ENCODE measurements at regions not wholly inside any gene's neighbourhood (a gene's known extent, or its start where the extent isn't known, plus 50 kb on each side); places are given as distances from the start of the nearest gene placed in this dataset.

DNA sequence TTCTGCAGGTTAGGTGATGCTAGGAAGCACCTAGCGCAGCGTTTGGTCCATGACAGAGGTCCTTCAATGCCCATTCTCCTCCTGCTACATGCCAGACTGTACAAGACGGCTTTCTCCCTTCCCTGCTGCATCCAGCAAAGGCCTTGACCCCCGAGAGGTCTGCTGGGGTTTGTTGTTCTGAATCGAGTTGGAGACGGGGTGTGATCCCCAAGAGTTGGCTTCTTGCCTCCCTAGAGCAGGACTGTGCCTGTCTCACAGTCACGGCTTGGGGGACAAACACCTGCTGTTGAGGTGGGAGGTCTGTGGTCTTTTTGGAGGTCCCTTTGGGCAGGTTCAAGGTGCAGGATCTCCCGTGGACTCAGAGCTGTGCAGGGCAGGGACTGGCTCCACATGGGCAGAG is 352.3 kb upstream of the B3GAT1 start:
- no peak for DNase-seq (ENCODE audit: low read depth, low spot score)

DNA sequence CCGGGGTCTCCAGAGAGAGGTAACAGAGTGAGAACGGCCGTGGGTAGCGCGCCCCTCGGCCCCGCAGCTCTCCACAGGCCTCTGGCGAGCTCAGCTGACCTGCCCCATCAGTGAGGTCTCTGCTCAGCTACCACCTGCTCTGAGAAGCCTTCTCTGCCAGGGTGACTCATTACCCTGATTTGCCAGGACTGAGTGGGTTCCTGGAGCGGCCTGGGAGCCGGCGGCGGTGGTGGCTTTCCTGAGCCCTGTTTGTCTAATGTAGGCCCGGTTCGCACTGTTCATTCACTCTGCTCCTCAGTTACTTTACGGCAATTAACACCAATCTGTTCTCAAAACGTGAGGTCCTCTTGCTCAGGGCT is 351.0 kb upstream of the B3GAT1 start:
- DNase-seq (ENCODE audit: low read depth, low spot score) = no peak

DNA sequence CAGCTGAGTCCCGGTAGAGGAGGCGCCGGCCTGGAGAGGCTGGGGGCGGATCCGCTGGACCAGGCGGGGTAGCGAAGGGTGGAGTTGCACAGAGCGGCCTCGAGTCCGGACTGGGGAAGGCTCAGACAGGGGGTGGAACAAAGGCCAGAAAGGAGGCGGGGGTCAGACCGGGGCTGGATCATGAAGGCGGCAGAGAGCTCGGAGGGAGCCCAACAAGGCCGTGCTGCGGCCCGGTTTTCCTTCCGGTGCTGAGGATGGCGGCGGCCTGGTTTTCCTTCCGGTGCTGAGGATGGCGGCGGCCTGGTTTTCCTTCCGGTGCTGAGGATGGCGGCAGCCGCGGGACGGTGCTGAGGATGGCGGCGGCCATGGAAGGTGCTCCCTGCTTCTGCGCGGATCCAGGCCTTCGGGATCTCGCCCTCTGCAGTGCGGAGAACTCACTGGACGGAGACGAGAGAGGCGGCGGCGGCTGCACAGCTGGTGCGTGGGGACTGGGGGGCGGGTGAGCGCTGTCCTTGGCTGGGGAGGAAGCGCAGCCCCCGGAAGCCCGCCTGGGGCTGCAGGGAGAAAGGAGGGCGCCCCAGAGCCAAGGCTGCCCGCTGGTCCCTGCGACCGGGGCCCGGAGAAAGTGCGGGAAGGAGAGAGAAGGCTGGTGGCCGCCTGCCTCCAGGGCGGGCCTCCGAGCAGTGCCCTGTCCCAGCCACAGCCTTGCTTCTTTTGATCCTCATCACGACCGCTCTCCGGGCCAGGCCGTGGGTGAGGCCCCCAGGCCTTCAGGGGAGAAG is 350.4 kb upstream of the B3GAT1 start:
- DNase-seq (ENCODE audit: low read depth, low spot score) = no peak

DNA sequence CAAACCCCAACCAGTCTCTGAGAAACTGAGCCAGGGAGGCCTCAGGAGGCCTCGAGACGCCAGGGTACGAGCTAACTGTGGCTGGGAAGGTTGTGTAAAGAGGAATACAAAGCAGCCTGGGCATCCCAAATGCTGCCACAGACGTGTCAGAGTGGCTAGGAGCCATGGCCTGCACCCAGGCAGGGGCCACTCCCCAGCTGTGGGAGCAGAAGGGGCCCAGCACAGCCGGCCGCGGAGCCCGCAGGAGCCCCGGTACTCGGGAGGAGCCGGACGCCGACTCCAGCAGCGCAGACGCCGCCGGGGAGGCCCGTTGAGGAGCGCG is 349.8 kb upstream of the B3GAT1 start:
- no peak for DNase-seq (ENCODE audit: low read depth, low spot score)

DNA sequence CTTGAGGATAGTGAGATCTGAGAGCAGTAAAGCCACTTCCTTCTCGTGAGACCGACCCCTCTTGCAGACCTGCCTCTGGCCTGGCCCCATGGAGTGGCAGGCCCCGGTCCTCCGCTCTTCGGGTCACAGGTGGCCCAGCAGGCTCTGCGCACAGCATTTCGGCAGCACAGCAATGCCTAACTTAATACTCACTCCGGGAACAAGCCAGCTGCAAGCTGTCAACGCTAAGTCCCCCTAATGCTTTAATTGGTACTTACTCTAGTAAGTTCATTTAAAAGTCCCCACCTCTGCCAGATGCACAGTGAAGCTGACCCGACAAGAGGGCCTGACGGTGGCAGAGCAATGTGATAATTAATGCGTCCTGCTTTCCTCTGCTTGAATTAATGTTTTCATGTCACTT is 349.3 kb upstream of the B3GAT1 start:
- DNase-seq (ENCODE audit: low read depth, low spot score) = no peak

DNA sequence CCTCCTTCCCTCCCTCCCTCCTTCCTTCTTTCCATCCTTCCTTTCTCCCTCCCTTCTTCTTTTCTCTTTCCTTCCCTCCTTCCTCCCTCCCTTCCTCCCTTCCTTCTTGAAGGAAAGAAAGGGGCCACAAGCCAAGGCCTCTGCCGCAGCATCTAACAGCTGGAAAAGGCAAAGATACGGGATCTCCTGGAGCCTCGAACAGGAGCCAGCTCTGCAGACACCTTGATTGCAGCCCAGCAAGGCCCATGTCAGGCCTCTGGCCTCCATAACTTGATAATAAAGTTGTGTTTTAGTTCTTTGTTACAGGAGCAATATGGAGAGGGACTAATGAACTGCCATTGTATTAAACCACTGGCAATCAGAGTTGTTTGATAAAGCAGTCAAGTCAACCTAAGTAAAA is 348.9 kb upstream of the B3GAT1 start:
- no peak for DNase-seq (ENCODE audit: low read depth, low spot score)

DNA sequence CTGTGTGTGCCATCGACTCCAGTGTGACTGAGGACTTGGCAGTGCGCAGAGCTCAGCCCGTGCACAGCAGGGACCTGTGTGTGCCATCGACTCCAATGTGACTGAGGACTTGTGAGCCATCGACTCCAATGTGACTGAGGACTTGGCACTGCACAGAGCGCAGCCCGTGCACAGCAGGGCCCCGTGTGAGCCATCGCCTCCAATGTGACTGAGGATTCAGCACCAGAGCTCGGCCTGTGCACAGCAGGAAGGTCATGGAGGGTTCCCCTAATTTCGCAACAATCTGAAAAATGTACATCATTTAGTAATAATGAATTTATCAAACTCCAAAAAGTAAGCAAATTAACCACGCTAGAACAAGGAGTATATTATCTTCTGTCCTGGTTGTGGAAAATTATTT is 348.3 kb upstream of the B3GAT1 start:
- DNase-seq (ENCODE audit: low read depth, low spot score) = no peak

DNA sequence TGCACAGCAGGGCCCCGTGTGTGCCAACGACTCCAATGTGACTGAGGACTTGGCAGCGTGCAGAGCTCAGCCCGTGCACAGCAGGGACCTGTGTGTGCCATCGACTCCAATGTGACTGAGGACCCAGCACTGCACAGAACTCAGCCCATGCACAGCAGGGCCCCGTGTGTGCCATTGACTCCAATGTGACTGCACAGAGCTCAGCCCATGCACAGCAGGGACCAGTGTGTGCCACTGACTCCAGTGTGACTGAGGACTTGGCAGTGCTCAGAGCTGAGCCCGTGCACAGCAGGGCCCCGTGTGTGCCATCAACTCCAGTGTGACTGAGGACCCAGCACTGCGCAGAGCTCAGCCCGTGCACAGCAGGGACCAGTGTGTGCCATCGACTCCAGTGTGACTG is 347.8 kb upstream of the B3GAT1 start:
- no peak for DNase-seq (ENCODE audit: low read depth, low spot score)

DNA sequence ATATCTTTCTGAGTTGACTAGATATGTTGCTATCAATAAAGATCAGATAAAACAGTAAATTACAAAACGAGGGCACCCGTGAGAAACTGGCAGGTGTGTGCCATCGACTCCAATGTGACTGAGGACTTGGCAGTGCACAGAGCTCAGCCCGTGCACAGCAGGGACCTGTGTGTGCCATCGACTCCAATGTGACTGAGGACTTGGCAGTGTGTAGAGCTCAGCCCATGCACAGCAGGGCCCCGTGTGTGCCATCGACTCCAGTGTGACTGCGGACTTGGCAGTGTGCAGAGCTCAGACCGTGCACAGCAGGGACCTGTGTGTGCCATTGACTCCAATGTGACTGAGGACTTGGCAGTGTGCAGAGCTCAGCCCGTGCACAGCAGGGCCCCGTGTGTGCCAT is 347.2 kb upstream of the B3GAT1 start:
- DNase-seq (ENCODE audit: low read depth, low spot score) = no peak

DNA sequence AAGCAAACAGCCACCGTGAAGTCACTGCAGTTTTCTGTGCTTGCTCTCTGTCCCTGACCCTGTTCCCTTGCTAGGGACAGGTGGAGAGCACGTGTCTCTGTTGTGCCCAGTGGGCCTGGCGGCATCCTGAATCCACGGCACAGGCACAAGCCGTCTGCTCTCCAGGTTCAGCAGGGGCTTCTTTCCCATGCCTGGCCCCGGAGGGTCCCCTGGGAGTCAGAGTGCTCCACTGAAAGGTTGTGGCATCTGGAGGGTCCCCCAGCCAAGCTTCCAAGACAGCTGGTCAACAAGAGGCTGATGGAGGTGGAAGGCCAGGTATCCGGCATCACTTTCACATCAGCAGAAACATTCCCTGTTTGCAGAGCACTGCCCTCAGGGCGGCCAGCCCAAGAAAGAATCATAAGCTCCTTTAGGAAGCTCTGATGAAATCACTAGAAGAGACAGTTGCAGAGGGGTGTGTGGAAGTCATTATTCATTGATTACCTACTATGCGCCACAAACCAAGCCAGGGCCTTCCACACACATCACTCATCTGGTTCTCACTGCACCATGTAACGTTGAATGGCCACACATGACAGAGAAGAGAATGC is 346.4 kb upstream of the B3GAT1 start:
- DNase-seq (ENCODE audit: low read depth, low spot score) = no peak

DNA sequence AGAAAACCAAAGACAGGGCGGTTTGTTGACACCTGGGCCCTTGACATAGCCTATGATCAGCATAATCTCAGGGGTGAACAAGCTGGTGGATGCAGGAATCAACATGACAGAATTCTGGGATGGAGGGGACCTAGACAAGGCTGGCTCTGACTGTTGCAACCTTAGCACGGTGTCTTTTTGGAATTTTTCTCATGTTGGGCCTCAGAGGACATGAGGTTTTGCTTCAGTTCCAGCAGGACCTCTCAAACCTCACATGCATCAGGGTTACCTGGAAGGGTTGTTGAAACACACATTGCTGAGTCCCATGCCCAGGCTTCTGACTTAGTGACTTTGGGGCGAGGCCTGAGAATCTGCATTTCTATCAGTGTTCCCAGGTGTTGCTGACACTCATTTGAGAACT is 345.6 kb upstream of the B3GAT1 start:
- DNase-seq (ENCODE audit: low read depth, low spot score) = no peak

DNA sequence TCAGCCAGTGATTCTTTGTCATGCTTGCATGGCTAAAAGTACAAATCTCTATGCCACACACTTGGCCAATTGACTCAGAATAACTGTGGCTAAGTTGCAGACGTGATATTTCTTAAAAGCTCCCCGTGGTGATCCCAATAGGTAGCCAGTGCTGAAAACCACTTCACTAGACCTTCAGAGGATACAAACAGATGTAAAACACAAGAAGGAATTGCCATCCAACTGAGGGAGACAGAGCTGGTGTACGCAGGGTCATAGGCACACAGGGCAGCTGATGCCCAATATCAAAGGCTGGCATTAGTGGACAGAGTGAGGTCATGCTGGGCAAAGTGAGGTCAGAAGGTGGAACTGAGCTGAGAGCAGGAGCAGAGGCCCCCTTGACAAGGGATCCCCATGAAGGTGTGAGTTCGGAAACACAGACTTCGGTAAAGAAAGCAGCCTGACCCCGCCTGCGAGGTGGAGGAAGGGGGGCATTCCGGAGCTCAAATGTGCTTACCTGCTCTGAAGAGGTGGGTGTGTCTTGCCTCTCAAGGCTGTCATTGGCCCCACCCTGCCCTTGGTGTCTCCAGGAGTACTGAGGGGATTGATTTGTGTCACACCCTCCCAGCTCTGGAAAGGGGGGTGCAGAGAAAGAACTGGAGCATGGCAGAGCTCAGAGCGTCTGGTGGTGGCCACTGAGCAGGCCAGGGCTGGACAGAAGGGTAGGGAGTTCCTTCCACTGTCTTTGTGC is 344.9 kb upstream of the B3GAT1 start:
- DNase-seq (ENCODE audit: low read depth, low spot score) = no peak

DNA sequence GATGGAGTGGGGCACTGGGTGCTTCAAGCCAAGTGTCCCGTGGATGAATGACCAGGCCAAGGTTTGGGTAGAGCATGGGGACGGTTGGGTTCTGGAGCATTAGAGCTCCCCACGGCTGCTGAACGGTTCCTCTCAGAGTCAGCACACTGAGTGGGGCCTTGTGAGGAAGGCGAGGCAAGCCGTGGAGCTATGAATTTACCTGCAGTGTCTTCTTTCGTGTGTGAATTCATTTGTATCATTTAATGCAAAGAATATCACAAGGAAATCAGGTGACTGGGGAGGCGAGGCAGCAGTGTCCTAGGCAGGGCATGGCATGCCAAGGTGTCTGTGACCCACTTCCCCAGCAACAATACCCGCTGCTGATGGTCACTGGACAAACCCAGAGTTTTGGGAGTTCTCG is 343.5 kb upstream of the B3GAT1 start:
- no peak for DNase-seq (ENCODE audit: low read depth, low spot score)

DNA sequence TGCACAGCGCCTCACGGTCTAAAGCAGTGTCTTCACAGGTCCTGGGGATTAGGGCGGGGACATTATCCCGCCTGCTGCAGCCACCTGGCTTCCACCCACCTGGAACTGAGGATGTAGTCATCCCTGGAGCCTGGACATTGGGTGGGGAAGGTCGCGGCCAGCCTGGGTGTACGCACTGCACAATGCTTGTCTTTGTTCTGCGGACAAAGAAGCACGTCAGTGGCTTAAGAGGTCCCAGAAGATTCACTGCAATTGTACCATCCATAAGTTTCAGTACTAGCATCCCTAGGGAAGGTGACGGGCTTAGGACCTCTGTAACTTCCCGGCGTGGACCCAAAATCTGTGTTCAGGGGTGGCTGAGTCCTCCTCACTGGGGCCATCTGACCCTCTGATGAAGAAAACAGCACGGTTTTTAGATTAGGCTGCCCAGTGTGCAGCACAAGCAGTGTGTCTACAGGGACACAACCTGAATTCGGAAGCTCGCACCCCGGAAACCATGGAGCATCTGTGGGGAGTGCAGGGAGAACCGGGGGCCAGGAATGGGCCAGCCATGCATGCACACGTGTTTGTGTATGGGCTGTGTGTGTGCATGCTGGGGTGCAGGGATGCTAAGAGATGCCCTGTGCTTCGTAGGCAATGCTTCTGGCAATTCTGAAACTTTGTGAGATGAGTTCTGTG is 342.6 kb upstream of the B3GAT1 start:
- DNase-seq (ENCODE audit: low read depth, low spot score) = no peak

DNA sequence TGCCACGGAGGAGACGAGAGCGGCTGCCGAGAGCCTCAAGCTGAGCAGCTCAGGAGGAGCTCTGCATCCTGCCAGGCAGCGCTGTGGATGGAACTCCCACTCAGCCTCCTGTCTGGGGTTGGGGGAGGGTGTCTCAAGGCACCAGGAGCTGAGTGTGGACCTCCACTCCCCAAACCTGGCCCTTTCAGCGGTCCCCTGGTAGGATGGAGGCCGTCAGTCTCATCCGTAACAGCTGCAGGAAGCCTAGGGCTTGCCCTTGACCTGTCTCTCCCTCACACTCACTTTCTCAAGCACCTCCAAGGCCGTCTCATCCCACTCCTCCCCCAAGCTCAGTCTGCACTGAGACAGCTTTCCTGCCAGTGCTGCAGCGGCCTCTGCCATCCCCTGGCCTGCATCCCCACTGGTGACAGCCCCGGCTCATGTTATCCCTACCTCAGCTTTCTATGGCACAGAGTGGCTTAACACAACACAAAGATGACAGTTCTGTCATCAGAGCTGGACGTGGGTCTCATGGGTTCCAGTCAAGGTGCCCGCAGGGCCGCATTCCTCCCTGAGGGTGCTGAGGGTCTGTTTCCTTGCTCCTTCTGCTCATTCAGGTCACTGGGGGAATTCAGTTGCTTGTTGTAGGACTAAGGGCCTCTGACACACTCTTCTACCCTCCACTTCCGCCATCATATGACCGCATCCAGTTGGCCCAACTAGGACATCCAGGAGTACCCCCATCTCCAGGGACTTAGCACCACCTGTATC is 341.9 kb upstream of the B3GAT1 start:
- DNase-seq (ENCODE audit: low read depth, low spot score) = no peak

DNA sequence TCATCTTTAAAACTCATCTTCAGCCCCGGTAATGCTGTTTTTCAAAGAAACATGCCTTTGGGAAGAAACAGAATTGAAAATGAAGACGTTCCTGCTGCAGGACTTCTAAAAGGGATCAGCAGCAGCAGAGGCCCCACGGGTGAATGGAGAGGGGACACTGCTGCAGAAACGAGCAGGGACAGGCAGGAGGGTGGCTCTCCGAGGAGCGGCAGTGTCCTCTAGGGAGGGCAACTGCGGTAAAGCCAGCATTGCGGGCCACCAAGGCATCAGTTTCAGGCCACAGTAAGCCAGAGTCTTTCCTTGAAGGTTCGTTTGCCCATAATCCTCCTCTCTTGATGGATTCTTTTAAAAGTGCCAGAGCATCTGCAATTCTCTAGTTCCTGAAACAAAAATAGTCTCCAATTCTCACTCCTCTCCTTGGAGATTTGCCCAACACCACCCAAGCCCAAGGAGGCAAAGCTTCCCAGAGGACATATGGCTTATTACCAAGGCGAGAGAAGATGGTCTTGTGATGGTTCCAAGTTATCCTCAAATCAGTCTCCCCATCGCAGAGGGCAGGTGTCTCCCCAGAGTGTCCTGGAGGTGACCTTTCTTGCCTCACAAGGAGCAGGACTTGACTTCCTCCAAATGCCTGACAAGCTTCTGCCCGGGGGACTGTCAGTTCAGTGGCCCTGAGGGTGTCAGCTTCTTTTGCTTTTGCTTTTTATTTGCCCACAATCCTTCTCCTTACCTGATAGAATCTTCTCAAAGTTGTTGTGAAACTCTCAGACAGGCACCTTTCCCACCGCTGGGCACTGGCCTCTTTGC is 341.1 kb upstream of the B3GAT1 start:
- DNase-seq (ENCODE audit: low read depth, low spot score) = no peak

DNA sequence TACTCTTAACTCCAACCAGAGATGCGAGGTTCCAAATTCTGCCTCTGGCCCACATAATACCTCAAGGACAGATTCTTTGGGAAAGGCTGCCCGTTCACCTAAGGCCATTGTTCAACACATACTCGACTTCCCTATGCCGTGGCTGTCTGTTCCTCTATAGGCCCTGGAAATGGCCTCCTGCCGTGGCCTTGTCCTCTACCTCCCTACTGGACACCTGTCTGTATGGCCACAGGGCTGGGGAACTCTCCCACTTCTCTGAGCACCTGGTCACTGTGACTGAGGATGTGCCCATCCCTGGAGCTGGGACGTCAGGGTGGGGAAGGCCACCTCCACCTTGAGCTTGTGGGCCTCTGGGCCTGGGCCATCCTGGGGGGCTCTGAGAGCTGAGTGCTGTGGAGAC is 340.5 kb upstream of the B3GAT1 start:
- DNase-seq (ENCODE audit: low read depth, low spot score) = no peak

DNA sequence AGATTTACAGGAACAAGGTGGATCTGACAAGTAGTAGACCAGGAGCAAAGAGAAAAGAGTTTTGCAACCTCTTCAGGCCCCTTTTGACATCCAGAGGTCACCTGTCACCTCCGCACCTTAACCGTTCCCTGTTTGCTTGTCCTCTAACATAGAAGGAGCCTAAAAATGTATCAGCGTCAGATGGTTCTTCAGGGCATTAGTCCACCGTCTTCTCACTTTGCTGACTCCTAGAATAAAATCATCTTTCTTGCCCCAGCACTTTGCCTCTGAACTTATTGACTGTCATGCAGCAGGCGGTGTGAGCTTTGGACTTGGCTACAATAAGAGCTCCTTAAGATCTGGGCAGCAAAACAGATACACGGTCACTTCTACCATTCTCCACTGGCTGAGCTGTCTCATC is 339.7 kb upstream of the B3GAT1 start:
- DNase-seq (ENCODE audit: low read depth, low spot score) = no peak

DNA sequence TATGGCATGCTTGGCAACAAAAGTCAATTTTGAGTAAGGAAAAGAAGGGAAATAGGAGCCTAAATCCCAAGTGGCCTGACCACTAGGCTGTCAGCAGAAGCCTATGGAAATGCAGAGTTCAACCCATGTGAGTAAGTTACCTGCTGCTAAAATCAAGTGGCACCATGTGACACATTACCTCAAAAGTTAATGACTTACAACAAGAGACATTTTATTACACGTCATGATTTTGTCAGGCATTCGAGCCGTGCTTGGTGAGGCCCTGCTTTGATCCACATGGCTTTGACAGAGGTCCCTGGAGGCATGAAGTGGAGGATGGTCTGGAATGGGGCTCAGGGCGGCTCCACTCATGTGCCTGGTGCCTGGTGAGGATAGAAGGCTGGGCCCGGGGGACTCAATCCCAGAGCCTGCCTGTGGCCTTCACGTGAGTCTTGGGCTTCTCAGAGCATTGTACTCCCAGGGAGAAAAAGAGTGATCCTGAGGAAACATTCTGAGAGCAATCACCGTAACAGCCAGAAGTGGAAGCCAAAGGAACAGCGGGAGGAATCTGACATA is 339.1 kb upstream of the B3GAT1 start:
- DNase-seq (ENCODE audit: low read depth, low spot score) = no peak

DNA sequence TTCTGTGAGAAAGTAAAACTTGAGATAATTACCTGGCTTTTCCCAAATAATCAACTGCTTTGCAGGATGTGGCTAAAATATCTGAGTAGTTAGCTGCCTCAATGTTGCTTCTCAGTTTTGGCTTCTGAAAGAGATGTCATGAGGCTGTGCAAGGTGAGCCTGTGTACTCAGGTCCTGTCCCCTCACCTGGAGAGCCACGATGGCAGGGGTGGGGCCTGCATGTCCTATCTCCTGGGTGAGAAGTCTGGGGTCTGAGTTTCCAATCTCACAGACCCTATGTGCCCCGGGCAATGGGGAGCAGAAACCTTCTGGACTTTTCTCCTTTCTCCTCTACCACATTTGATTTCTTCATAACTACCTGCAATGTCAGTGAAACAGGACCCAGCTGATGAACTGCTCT is 338.6 kb upstream of the B3GAT1 start:
- no peak for DNase-seq (ENCODE audit: low read depth, low spot score)

Measured in smooth muscle cell of the brain vasculature (primary cell).